Kidney (tissue), 13 donors: ENCODE measurements at regions not wholly inside any gene's neighbourhood (a gene's known extent, or its start where the extent isn't known, plus 50 kb on each side); places are given as distances from the start of the nearest gene placed in this dataset.
A peak's percentile ranks its signal among the peaks of the same experiment; 100 is the strongest.

ENCODE experiments used
- DNase-seq, 5 donors: peaks; one replicate each; pipeline ENCODE4 v3.0.0-alpha.2; 2013 to 2020
- FAIRE-seq: peaks from 2 replicates; lab custom pipeline; 2012; peaks lifted over from hg19 to GRCh38; lab: Jason Lieb, UNC
- H3K27ac ChIP-seq, 2 donors: one replicate each; pipeline ENCODE4 v1.7.0; 2013; ENCODE audit warnings: low read depth in 2 of 2, low read length in 2 of 2, inconsistent platforms in 1 of 2
- H3K27me3 ChIP-seq: one replicate; pipeline ENCODE4 v1.7.1; 2013; ENCODE audit warnings: low read length, inconsistent platforms; ENCODE audit not compliant: control insufficient read depth, insufficient read depth
- H3K36me3 ChIP-seq, 3 donors: one replicate each; pipeline versions ENCODE4 v1.7.0 to v1.7.1; 2013; ENCODE audit warnings: low read length in 3 of 3, control low read depth in 1 of 3, inconsistent platforms in 1 of 3; ENCODE audit not compliant: insufficient read depth in 3 of 3, control insufficient read depth in 2 of 3
- H3K4me1 ChIP-seq, 3 donors: one replicate each; pipeline versions ENCODE4 v1.7.0 to v1.7.1; 2013; ENCODE audit warnings: low read length in 3 of 3, inconsistent platforms in 1 of 3, low read depth in 1 of 3; ENCODE audit not compliant: control insufficient read depth in 2 of 3, insufficient read depth in 2 of 3
- H3K4me3 ChIP-seq, 3 donors: one replicate each; pipeline versions ENCODE4 v1.7.0 to v1.8.1; 2013; ENCODE audit warnings: low read length in 3 of 3, control low read depth in 1 of 3, inconsistent platforms in 1 of 3
- H3K9ac ChIP-seq, 3 donors: one replicate each; pipeline versions ENCODE4 v1.7.0 to v1.7.1; 2013; ENCODE audit warnings: low read length in 3 of 3, control low read depth in 1 of 3, inconsistent platforms in 1 of 3
- H3K9me3 ChIP-seq, 3 donors: one replicate each; pipeline versions ENCODE4 v1.7.0 to v1.7.1; 2013; ENCODE audit warnings: low read length in 3 of 3, control low read depth in 1 of 3, inconsistent platforms in 1 of 3; ENCODE audit not compliant: control insufficient read depth in 2 of 3, insufficient read depth in 1 of 3
- intact Hi-C: fragments of 100-400 bp; cut with DNase I; formaldehyde crosslinking; loops from one replicate; pipeline ENCODE4 v1.11.1; 2022
- TF ChIP-seq, protein P1 (sequence below): IDR thresholded peaks from 3 replicates; pipeline ENCODE4 v1.5.1; 2012; ENCODE audit warnings: mild to moderate bottlenecking, moderate library complexity, borderline replicate concordance; ENCODE audit not compliant: insufficient read depth; ENCODE audit errors: extremely low read depth
- donor health status: control.
- donor health status: control.
- donor health status: control.
- donor health status: control.
- donor health status: control.
- donor health status: DM: yes; HTN: yes; CAD: no.
- donor health status: Normal renal cell carcinoma (clear cell type).

DNA sequence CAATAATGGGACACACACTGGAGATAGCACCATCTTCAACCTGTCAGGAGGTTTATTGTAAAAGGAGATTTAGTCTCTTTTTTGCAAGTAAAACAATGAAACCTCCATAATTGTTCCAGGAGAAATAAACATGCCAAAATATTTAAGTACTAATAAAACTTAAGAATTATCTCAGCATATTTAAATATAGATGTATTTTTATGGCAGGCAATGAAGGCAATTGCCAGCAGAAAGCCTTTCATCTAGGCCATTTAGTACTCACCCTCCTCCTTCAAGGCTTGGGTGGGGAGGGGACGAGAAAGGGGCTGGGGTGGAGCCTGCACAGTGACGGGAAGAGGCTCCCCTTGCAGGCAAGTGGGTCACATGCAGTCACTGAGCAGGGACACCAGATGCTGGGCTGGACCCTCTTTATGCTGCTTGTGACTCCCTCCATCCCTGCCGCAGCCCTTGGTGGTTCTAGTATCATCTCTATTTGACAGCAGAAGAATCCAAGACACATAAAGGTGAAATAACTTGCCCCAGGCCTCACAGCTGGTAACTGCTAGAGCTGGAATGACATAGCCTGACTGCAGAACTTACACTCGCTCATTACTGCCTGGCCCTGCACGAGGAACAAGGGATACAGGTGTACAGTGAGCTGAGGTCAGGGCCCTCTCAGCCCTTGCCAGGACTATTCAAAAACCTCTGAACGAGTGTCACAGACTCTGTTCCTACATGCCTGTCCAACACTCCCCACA, 449.5 kb upstream of the ZMIZ1 start:
- no peak overlapping the region for H3K9ac ChIP-seq
- H3K36me3 ChIP-seq = no peaks in the 10 kb centered on the region
- no peaks in the 10 kb centered on the region for H3K27me3 ChIP-seq
- DNase-seq (peak in 3 of 5 donors; percentile 37 to 79 (median 45)), FAIRE-seq (no peak)
- peaks cover 0 to 2% (median 0%) of the 10 kb centered on the region in 3 donors for H3K4me1 ChIP-seq
- no peak overlapping the region for H3K4me3 ChIP-seq
- TF ChIP-seq, protein P1, sequence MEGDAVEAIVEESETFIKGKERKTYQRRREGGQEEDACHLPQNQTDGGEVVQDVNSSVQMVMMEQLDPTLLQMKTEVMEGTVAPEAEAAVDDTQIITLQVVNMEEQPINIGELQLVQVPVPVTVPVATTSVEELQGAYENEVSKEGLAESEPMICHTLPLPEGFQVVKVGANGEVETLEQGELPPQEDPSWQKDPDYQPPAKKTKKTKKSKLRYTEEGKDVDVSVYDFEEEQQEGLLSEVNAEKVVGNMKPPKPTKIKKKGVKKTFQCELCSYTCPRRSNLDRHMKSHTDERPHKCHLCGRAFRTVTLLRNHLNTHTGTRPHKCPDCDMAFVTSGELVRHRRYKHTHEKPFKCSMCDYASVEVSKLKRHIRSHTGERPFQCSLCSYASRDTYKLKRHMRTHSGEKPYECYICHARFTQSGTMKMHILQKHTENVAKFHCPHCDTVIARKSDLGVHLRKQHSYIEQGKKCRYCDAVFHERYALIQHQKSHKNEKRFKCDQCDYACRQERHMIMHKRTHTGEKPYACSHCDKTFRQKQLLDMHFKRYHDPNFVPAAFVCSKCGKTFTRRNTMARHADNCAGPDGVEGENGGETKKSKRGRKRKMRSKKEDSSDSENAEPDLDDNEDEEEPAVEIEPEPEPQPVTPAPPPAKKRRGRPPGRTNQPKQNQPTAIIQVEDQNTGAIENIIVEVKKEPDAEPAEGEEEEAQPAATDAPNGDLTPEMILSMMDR = no peak
- no peak overlapping the region for H3K27ac ChIP-seq
- no peaks in the 10 kb centered on the region for H3K9me3 ChIP-seq
- intact Hi-C loops = no loop called here

DNA sequence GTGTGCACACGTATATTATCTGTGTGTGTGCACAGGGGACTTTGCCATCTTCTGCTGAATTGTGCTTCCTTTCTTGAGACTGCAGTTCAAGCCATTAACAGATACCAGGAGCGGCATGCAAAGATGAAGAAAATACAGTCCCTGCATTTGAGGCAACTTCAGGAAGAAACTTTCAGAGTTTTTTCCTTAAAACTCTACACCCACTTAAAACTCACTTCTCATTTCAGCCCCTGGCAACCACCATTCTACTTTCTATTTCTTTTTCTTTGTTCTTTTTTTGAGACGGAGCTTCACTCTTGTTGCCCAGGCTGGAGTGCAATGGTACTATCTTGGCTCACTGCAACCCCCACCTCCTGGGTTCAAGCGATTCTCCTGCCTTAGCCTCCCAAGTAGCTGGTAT, 448.9 kb upstream of the ZMIZ1 start:
- intact Hi-C loops = no loop called here
- DNase-seq = no peak

DNA sequence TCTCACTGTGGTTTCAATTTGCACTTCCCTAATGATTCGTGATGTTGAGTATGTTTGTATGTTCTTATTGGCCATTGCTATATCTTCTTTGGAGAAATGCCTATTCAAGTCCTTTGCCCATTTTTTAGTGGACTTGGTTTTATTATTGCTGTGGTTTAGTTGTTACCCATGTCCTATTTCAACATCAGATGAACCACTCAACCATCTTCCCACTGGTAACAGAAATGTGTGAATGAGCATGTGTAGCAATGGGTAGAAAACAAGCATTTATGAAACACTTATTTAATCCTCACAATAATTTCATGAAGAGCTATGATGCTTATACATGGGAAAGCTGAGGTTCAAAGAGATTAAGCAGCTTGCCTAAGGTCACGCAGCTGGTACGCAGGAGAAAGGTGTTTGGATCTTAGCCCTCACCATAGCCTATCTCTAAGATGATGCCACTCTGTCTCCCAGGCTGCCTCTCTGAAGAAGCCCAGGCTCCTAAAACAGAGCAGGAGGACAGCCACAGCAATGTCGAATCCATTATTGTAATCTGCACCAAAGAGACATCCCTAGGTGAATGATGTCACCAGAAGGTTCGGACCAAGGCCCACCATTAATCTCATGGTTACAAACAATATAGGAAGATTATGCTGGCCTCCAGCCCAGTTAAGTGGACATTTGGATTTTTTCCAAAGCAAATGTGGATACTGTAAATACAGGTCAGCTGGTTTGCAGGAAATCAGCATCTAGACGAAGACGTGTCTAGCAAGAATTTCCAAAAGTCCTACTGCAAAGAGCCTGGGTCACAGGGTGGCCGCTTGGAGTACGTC, 447.6 kb upstream of the ZMIZ1 start:
- TF ChIP-seq, protein P1 = no peak
- DNase-seq = peak in 4 of 5 donors; percentile 20 to 66 (median 32)
- H3K9ac ChIP-seq = no peak overlapping the region
- peaks cover 0 to 2% (median 0%) of the 10 kb centered on the region in 3 donors for H3K4me1 ChIP-seq
- no peaks in the 10 kb centered on the region for H3K27me3 ChIP-seq
- H3K36me3 ChIP-seq = no peaks in the 10 kb centered on the region
- no peak overlapping the region for H3K4me3 ChIP-seq
- intact Hi-C loops = no loop called here
- FAIRE-seq = no peak
- no peak overlapping the region for H3K27ac ChIP-seq
- H3K9me3 ChIP-seq = no peaks in the 10 kb centered on the region

More for the DNA sequence above, 448.9 kb upstream of the ZMIZ1 start:
- Histone ChIP-seq H3K9me3 (no peaks in the 10 kb centered on the region), H3K4me1 (peaks cover 0 to 2% (median 0%) of the 10 kb centered on the region in 3 donors), H3K4me3 (no peak overlapping the region), H3K27ac (no peak overlapping the region), H3K27me3 (no peaks in the 10 kb centered on the region), H3K9ac (no peak overlapping the region), H3K36me3 (no peaks in the 10 kb centered on the region)
- TF ChIP-seq, protein P1 = no peak
- FAIRE-seq = no peak
